SJSA1 (cell line): ENCODE measurements at regions not wholly inside any gene's neighbourhood (a gene's known extent, or its start where the extent isn't known, plus 50 kb on each side); places are given as distances from the start of the nearest gene placed in this dataset.
"Not testable (repeated sequence)": the region's sequence is repeated elsewhere in the genome, so short reads cannot be mapped to it uniquely, and the experiment has no call there.

Experiments
- DNase-seq, 2 experiments: peaks; one replicate each; pipeline ENCODE4 v3.0.0-alpha.2; 2015 to 2020; ENCODE audit warnings: low spot score in 2 of 2, low read depth in 1 of 2
- H3K27ac ChIP-seq: fragments of 250-450 bp; sonication (Bioruptor Pico); 2 replicates; pipeline ENCODE4 v1.5.1; 2020; ENCODE audit warnings: mild to moderate bottlenecking, moderate library complexity
- H3K27me3 ChIP-seq: fragments of 250-450 bp; sonication (Bioruptor Pico); replicated peaks from 2 replicates; pipeline ENCODE4 v1.5.1; 2020; ENCODE audit warnings: mild to moderate bottlenecking, moderate library complexity
- H3K36me3 ChIP-seq: fragments of 250-450 bp; sonication (Bioruptor Pico); 2 replicates; pipeline ENCODE4 v1.5.1; 2020; ENCODE audit warnings: mild to moderate bottlenecking
- H3K4me1 ChIP-seq: fragments of 250-450 bp; sonication (Bioruptor Pico); replicated peaks from 2 replicates; pipeline ENCODE4 v1.6.1; 2021; ENCODE audit warnings: mild to moderate bottlenecking
- H3K4me3 ChIP-seq: fragments of 250-450 bp; sonication (Bioruptor Pico); 2 replicates; pipeline ENCODE4 v1.5.1; 2020; ENCODE audit warnings: mild to moderate bottlenecking
- H3K9me3 ChIP-seq: fragments of 250-450 bp; sonication (Bioruptor Pico); replicated peaks from 2 replicates; pipeline ENCODE4 v1.5.1; 2020; ENCODE audit warnings: mild to moderate bottlenecking

- H3K4me3 ChIP-seq: no peak overlapping the region
Measured at GRCh38 chr15:81839387-81839786, 206.4 kb downstream of the MEX3B start.

GRCh38 chr15:81835731-81836130 lies 210.1 kb downstream of the MEX3B start:
- no peaks in the 10 kb centered on the region for H3K27me3 ChIP-seq
- H3K9me3 ChIP-seq: no peaks in the 10 kb centered on the region
- H3K36me3 ChIP-seq: no peaks in the 10 kb centered on the region
- no peak overlapping the region for H3K27ac ChIP-seq
- no peaks in the 10 kb centered on the region for H3K4me1 ChIP-seq
- no peak for DNase-seq
- H3K4me3 ChIP-seq: no peak overlapping the region

More at GRCh38 chr15:81839387-81839786, 206.4 kb downstream of the MEX3B start:
- no peaks in the 10 kb centered on the region for H3K36me3 ChIP-seq
- H3K4me1 ChIP-seq: no peaks in the 10 kb centered on the region
- no peak for DNase-seq
- H3K27me3 ChIP-seq: no peaks in the 10 kb centered on the region
- H3K9me3 ChIP-seq: no peaks in the 10 kb centered on the region
- no peak overlapping the region for H3K27ac ChIP-seq

GRCh38 chr15:81830520-81830919 lies 215.3 kb downstream of the MEX3B start:
- Histone ChIP-seq H3K27ac (no peak overlapping the region), H3K4me3 (no peak overlapping the region), H3K9me3 (0 out of 2 replicates have a peak, but pooled peaks cover 5% of the 10 kb centered on the region), H3K4me1 (no peaks in the 10 kb centered on the region), H3K36me3 (no peaks in the 10 kb centered on the region), H3K27me3 (no peaks in the 10 kb centered on the region)
- DNase-seq: no peak

- 0 out of 2 replicates have a peak, but pooled peaks cover 5% of the 10 kb centered on the region for H3K9me3 ChIP-seq
- no peaks in the 10 kb centered on the region for H3K36me3 ChIP-seq
- no peaks in the 10 kb centered on the region for H3K27me3 ChIP-seq
- H3K4me1 ChIP-seq: no peaks in the 10 kb centered on the region
- DNase-seq: no peak
- no peak overlapping the region for H3K27ac ChIP-seq
- H3K4me3 ChIP-seq: no peak overlapping the region
Measured at GRCh38 chr15:81829918-81830317, 215.9 kb downstream of the MEX3B start.

- Histone ChIP-seq H3K4me3 (no peak overlapping the region), H3K36me3 (no peaks in the 10 kb centered on the region), H3K27me3 (no peaks in the 10 kb centered on the region), H3K27ac (no peak overlapping the region), H3K9me3 (0 out of 2 replicates have a peak, but pooled peaks cover 5% of the 10 kb centered on the region), H3K4me1 (no peaks in the 10 kb centered on the region)
- DNase-seq: no peak
Measured at GRCh38 chr15:81828135-81828534, 217.7 kb downstream of the MEX3B start.

GRCh38 chr15:81825136-81825535 lies 220.7 kb downstream of the MEX3B start:
- H3K4me1 ChIP-seq: no peaks in the 10 kb centered on the region

GRCh38 chr15:81822587-81822986 lies 223.2 kb downstream of the MEX3B start:
- H3K27ac ChIP-seq, H3K36me3 ChIP-seq, DNase-seq, H3K4me1 ChIP-seq, H3K27me3 ChIP-seq, H3K9me3 ChIP-seq, H3K4me3 ChIP-seq: not testable (repeated sequence)

More at GRCh38 chr15:81825136-81825535, 220.7 kb downstream of the MEX3B start:
- H3K27me3 ChIP-seq: no peaks in the 10 kb centered on the region
- H3K9me3 ChIP-seq: 0 out of 2 replicates have a peak, but pooled peaks cover 5% of the 10 kb centered on the region
- no peak for DNase-seq
- H3K36me3 ChIP-seq: no peaks in the 10 kb centered on the region
- H3K27ac ChIP-seq: no peak overlapping the region
- no peak overlapping the region for H3K4me3 ChIP-seq

GRCh38 chr15:81819924-81820635 lies 225.7 kb downstream of the MEX3B start:
- no peaks in the 10 kb centered on the region for H3K4me1 ChIP-seq
- H3K4me3 ChIP-seq: no peak overlapping the region
- no peaks in the 10 kb centered on the region for H3K36me3 ChIP-seq
- DNase-seq: no peak
- no peak overlapping the region for H3K27ac ChIP-seq
- no peaks in the 10 kb centered on the region for H3K27me3 ChIP-seq
- H3K9me3 ChIP-seq: no peaks in the 10 kb centered on the region

DNA sequence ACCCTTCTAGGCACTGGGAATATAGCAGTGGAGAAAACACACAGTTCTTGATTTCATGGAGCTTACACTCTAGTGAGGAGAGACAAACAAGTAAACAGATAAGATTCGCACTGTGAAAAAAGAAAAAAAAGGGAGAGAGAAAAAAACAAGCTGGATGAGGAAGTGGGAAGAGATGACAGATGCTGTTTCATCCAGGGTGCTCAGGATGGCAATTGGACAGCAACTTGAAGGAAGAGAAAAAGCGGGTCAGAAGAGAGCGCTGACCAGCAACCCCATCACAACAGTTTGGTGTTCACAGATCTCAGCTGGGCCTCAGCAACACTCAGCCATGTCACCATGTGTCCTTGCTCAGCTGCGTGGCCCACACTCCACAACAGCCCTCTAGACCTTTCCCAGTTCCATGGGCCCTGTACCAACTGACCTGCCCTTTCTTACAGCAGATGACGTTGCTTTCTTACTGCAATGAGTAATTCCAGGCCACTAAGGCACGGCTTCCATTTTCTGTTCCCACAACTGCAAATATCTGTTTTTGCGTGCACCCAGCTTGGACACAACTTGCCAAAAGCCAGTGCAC lies 230.8 kb downstream of the MEX3B start:
- Histone ChIP-seq H3K36me3 (no peaks in the 10 kb centered on the region), H3K27me3 (no peaks in the 10 kb centered on the region), H3K4me1 (no peaks in the 10 kb centered on the region), H3K4me3 (no peak overlapping the region), H3K27ac (no peak overlapping the region), H3K9me3 (no peaks in the 10 kb centered on the region)
- DNase-seq: no peak

- no peaks in the 10 kb centered on the region for H3K36me3 ChIP-seq
- DNase-seq: peak in 1 of 2 experiments; percentile 10
- no peak overlapping the region for H3K27ac ChIP-seq
Measured at GRCh38 chr15:81813215-81813614, 232.6 kb downstream of the MEX3B start.

DNA sequence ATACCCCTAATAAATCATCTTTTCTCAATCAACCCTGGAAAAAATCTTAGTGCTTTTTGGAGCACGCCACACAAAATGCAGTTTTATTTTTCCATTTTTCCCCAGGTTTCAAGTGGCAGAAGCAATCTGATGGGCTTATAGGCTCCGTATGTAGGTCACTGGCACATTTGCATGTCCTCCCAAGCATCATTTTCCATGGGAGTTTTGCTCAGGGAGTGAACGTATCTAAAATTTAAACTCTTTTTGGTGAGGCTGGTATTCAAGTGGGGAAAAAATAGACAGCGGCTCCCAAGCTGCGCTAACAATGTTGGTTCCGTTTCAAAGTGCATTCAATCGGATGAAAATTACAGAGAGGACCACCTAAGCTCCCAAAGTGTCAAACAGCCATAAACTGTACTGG lies 233.4 kb downstream of the MEX3B start:
- H3K9me3 ChIP-seq: no peaks in the 10 kb centered on the region
- H3K36me3 ChIP-seq: no peaks in the 10 kb centered on the region
- H3K4me1 ChIP-seq: 0 out of 2 replicates have a peak, but pooled peaks cover 3% of the 10 kb centered on the region
- H3K27me3 ChIP-seq: no peaks in the 10 kb centered on the region
- H3K27ac ChIP-seq: no peak overlapping the region
- DNase-seq: no peak
- no peak overlapping the region for H3K4me3 ChIP-seq

More at GRCh38 chr15:81813215-81813614, 232.6 kb downstream of the MEX3B start:
- H3K9me3 ChIP-seq: no peaks in the 10 kb centered on the region
- no peaks in the 10 kb centered on the region for H3K27me3 ChIP-seq
- H3K4me1 ChIP-seq: 0 out of 2 replicates have a peak, but pooled peaks cover 3% of the 10 kb centered on the region
- H3K4me3 ChIP-seq: no peak overlapping the region

DNA sequence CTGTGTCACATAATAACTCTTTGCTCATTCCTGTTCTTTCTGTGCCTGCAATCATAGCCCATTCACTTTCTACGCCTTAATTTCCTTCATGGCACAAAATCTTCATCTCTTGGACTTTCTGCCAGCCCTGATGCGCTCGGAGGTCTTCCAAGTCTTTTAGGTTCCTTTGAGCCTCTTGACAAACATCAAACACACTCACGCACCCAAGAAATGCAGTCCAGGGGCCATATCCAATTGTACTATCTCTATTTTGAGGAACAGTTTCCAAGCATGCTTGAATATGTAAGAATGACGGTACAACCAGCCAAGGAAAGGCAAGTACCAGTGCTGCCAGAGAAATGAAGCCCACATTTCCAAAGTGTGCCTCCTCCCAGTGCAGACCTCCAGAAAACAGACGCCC lies 234.1 kb downstream of the MEX3B start:
- Histone ChIP-seq H3K27me3 (no peaks in the 10 kb centered on the region), H3K4me3 (no peak overlapping the region), H3K9me3 (no peaks in the 10 kb centered on the region), H3K4me1 (0 out of 2 replicates have a peak, but pooled peaks cover 3% of the 10 kb centered on the region), H3K36me3 (no peaks in the 10 kb centered on the region), H3K27ac (no peak overlapping the region)
- DNase-seq: no peak

DNA sequence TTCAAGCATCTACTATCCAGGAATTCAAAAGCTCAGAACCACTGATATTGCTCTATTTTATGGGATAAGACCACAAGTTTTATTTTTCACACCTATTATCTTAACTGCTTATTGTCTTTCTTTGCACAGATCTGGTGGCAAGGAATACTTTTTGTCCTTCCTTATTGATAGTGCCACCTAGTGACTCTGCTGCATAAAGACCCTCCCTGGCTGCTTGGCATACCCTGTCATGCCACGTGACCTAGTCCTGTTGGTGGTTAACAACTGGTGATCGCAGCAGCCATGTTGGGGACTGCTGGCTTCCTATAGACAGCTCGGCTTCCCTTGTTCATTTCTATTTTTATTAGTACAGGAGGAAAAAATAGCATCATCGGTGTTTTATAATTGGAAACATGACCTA lies 236.3 kb downstream of the MEX3B start:
- Histone ChIP-seq H3K4me1 (0 out of 2 replicates have a peak, but pooled peaks cover 3% of the 10 kb centered on the region), H3K4me3 (no peak overlapping the region), H3K27me3 (no peaks in the 10 kb centered on the region), H3K27ac (no peak overlapping the region), H3K9me3 (no peaks in the 10 kb centered on the region), H3K36me3 (no peaks in the 10 kb centered on the region)
- DNase-seq: no peak

DNA sequence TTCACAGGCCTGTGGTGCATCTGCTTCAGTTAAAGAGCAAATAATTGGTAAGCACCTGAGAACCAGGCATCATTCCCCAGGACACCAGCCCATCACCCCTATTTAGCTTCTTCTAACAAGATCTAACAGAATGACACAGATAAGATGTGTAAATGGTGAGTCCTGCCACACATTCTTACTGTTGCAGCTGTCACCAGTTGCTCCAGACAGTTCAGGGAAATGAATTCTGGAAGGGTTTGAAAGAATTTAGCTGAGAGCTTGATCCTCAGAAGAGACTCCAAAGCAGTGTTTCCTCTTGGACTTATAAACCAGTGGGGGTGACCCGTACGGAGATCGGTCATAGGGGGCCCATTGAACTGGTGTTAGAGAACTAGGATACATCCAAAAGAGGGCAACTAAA lies 238.0 kb downstream of the MEX3B start:
- Histone ChIP-seq H3K9me3 (no peaks in the 10 kb centered on the region), H3K4me3 (no peak overlapping the region), H3K36me3 (no peaks in the 10 kb centered on the region), H3K27ac (no peak overlapping the region), H3K4me1 (0 out of 2 replicates have a peak, but pooled peaks cover 3% of the 10 kb centered on the region), H3K27me3 (no peaks in the 10 kb centered on the region)
- DNase-seq: no peak
